HepG2 (cell line): ENCODE measurements at regions not wholly inside any gene's neighbourhood (a gene's known extent, or its start where the extent isn't known, plus 50 kb on each side); places are given as distances from the start of the nearest gene placed in this dataset.

Experiments used
- ATAC-seq: fragments of 200-7000 bp; cut with Tn5 transposase; 3 replicates; pipeline ENCODE4 v1.9.1; 2020; ENCODE audit warnings: mild to moderate bottlenecking, moderate library complexity
- BruUV-seq: library from RNA; stranded (reverse); fragments of 400-500 nt; replicated peaks from 2 replicates; lab custom pipeline; 2021; lab: Mats Ljungman, UMichigan
- CTCF ChIA-PET: fragments of 300-600 bp; formaldehyde crosslinking; extraction: SDS; loops from one replicate; lab custom pipeline; 2021; ENCODE audit warnings: low total read pairs, inconsistent platforms, low intra/inter-chr PET ratio; lab: Yijun Ruan, JAX
- POLR2A ChIA-PET: fragments of 350-600 bp; sonication (Branson Sonifier 250); formaldehyde crosslinking; loops from one replicate; lab custom pipeline; 2020; ENCODE audit warnings: antibody characterized with exemption, inconsistent platforms; lab: Yijun Ruan, JAX
- DNase-seq: peaks from one replicate; pipeline ENCODE4 v3.0.0-alpha.2; 2015; ENCODE audit warnings: low spot score
- FAIRE-seq: peaks from 3 replicates; lab custom pipeline; 2011; peaks lifted over from hg19 to GRCh38; lab: Jason Lieb, UNC
- H2AFZ ChIP-seq: one replicate; pipeline ENCODE4 v1.6.1; 2011; ENCODE audit warnings: low read length, inconsistent platforms
- H3K27ac ChIP-seq: fragments of 300-600 bp; 3 replicates; pipeline ENCODE4 v1.8.0; 2011; ENCODE audit warnings: mixed run types, mild to moderate bottlenecking, mixed read lengths, low read length, inconsistent platforms; ENCODE audit not compliant: insufficient read depth; ENCODE audit errors: extremely low read length
- H3K27me3 ChIP-seq, 2 experiments: fragments of 200-600 bp in 1 of 2; 2 replicates in 1 of 2; 3 replicates in 1 of 2; pipeline versions ENCODE4 v1.6.0 to v1.8.0; 2011; ENCODE audit warnings: low read length in 2 of 2, mild to moderate bottlenecking in 2 of 2, moderate library complexity in 2 of 2, inconsistent platforms in 1 of 2; ENCODE audit not compliant: insufficient read depth in 2 of 2, control insufficient read depth in 1 of 2
- H3K36me3 ChIP-seq, 2 experiments: fragments of 200-600 bp in 1 of 2; replicated peaks in 1 of 2; 2 replicates in 1 of 2; 3 replicates in 1 of 2; pipeline versions ENCODE4 v1.5.1 to v1.8.0; 2011; ENCODE audit warnings: low read length in 2 of 2, inconsistent platforms in 1 of 2; ENCODE audit not compliant: insufficient read depth in 2 of 2, control insufficient read depth in 1 of 2
- H3K4me1 ChIP-seq: 2 replicates; pipeline ENCODE4 v1.5.1; 2012; ENCODE audit warnings: low read length, inconsistent platforms; ENCODE audit not compliant: insufficient read depth
- H3K4me2 ChIP-seq: 2 replicates; pipeline ENCODE4 v1.6.0; 2011; ENCODE audit warnings: low read depth, low read length, inconsistent platforms
- H3K4me3 ChIP-seq, 3 experiments: fragments of 200-600 bp in 1 of 3; sonication (generic), shearing (Covaris generic) in 1 of 3; replicated peaks in 1 of 3; 2 replicates each; pipeline ENCODE4 v1.5.1; 2011 to 2016; ENCODE audit warnings: low read length in 3 of 3, inconsistent platforms in 2 of 3, low read depth in 2 of 3, mild to moderate bottlenecking in 2 of 3, control low read depth in 1 of 3, mixed read lengths in 1 of 3; ENCODE audit not compliant: insufficient read depth in 1 of 3
- H3K79me2 ChIP-seq: one replicate; pipeline ENCODE4 v1.6.1; 2011; ENCODE audit warnings: low read length, inconsistent platforms; ENCODE audit not compliant: insufficient read depth
- H3K9ac ChIP-seq: 2 replicates; pipeline ENCODE4 v1.6.0; 2011; ENCODE audit warnings: mild to moderate bottlenecking, low read depth, low read length, inconsistent platforms; ENCODE audit not compliant: insufficient read depth
- H3K9me3 ChIP-seq: 2 replicates; pipeline ENCODE4 v1.5.1; 2012; ENCODE audit warnings: mild to moderate bottlenecking, low read length
- H4K20me1 ChIP-seq: 2 replicates; pipeline ENCODE4 v1.6.0; 2011; ENCODE audit warnings: inconsistent platforms, mild to moderate bottlenecking, low read length, moderate library complexity; ENCODE audit not compliant: insufficient read depth
- HMGXB3 ChIP-seq: sonication (generic); formaldehyde crosslinking; IDR thresholded peaks from 2 replicates; pipeline ENCODE4 v1.4.0; 2020; ENCODE audit warnings: missing genetic modification reagents, borderline replicate concordance
- MED13 ChIP-seq: sonication (generic); formaldehyde crosslinking; IDR thresholded peaks from 2 replicates; pipeline ENCODE4 v1.5.0; 2020; ENCODE audit warnings: missing genetic modification reagents
- PBX3 ChIP-seq: sonication (generic); formaldehyde crosslinking; IDR thresholded peaks from 2 replicates; pipeline ENCODE4 v1.8.1; 2023; ENCODE audit warnings: missing genetic modification reagents, inconsistent platforms, borderline replicate concordance
- SMC3 ChIP-seq: IDR thresholded peaks from 2 replicates; pipeline ENCODE4 v1.6.1; 2011; ENCODE audit warnings: low read length, improper control_type of control experiment
- THAP11 ChIP-seq: IDR thresholded peaks from 2 replicates; pipeline ENCODE4 v1.6.1; 2016; ENCODE audit warnings: missing biosample characterization, missing genetic modification reagents
- U2AF2 ChIP-seq: fragments of 200-400 bp; formaldehyde crosslinking; IDR thresholded peaks from 2 replicates; pipeline ENCODE4 v1.6.1; 2017; ENCODE audit warnings: low read depth, mild to moderate bottlenecking, low read length
- UBTF ChIP-seq: sonication (generic); formaldehyde crosslinking; IDR thresholded peaks from 2 replicates; pipeline ENCODE4 v1.4.0; 2020; ENCODE audit warnings: mild to moderate bottlenecking, missing genetic modification reagents
- ZBTB3 ChIP-seq: sonication (generic); formaldehyde crosslinking; IDR thresholded peaks from 2 replicates; pipeline ENCODE4 v1.4.0; 2020; ENCODE audit warnings: low read depth, mild to moderate bottlenecking, moderate library complexity, missing genetic modification reagents, borderline replicate concordance
- ZNF235 ChIP-seq: sonication (generic); formaldehyde crosslinking; IDR thresholded peaks from 2 replicates; pipeline ENCODE4 v1.8.1; 2023; ENCODE audit warnings: mild to moderate bottlenecking, missing genetic modification reagents, borderline replicate concordance
- ZNF781 ChIP-seq: sonication (generic); formaldehyde crosslinking; IDR thresholded peaks from 2 replicates; pipeline ENCODE4 v1.5.1; 2020; ENCODE audit warnings: borderline replicate concordance, mild to moderate bottlenecking, missing genetic modification reagents; ENCODE audit errors: not compliant biosample characterization
- ZNF850 ChIP-seq: sonication (generic); formaldehyde crosslinking; conservative IDR thresholded peaks from 2 replicates; pipeline ENCODE4 v1.9.0; 2021; ENCODE audit warnings: mild to moderate bottlenecking, missing genetic modification reagents
- WGBS: methylation state at CpG from one replicate; pipeline ENCODE4 v1.1.6; 2017; ENCODE audit warnings: low lambda C conversion rate; 5-methylcytosine and 5-hydroxymethylcytosine counted together
- in situ Hi-C: cut with HindIII; loops from 2 replicates; pipeline ENCODE4 v1.10.0; 2017; ENCODE audit warnings: low pct_unique_long_range_greater_than_20kb; ENCODE audit not compliant: extremely low pct_ligation_motif_present
- intact Hi-C: fragments of 100-400 bp; cut with micrococcal nuclease; formaldehyde crosslinking; loops from one replicate; pipeline ENCODE4 v1.10.0; 2022; ENCODE audit not compliant: unreplicated experiment

- H2AFZ ChIP-seq, result no peak overlapping the region
- TF ChIP-seq U2AF2 (no peak), ZNF850 (CRISPR knock-in tag) (no peak), ZNF781 (CRISPR knock-in tag) (no peak)
- in situ Hi-C loops (no loop called here), intact Hi-C loops (no loop called here)
- 1% methylated on average over 5 of the region's 5 CpGs for WGBS
- no peak for ATAC-seq
- no TSS peak for BruUV-seq
- H3K79me2 ChIP-seq, result no peaks in the 10 kb centered on the region
- FAIRE-seq, result no peak
- H3K4me3 ChIP-seq, result no peak overlapping the region
- no peak for DNase-seq
- ChIA-PET CTCF (no interaction called here), POLR2A (no interaction called here)
- H3K27ac ChIP-seq, result no peak overlapping the region
- no peaks in the 10 kb centered on the region for H3K27me3 ChIP-seq
- H3K4me1 ChIP-seq, result no peaks in the 10 kb centered on the region
- H3K9ac ChIP-seq, result no peak overlapping the region
- H3K36me3 ChIP-seq, result no peaks in the 10 kb centered on the region
- H4K20me1 ChIP-seq, result no peaks in the 10 kb centered on the region
- H3K4me2 ChIP-seq, result no peak overlapping the region
- 0 out of 2 replicates have a peak, but pooled peaks cover 3% of the 10 kb centered on the region for H3K9me3 ChIP-seq
Observed at GRCh38 chr2:35447215-35447614, 908.4 kb upstream of the CRIM1 start.

- intact Hi-C loops (no loop called here), in situ Hi-C loops (no loop called here)
- Histone ChIP-seq H3K4me3 (no peak overlapping the region), H4K20me1 (no peaks in the 10 kb centered on the region), H3K4me1 (no peaks in the 10 kb centered on the region), H3K9ac (no peak overlapping the region), H3K79me2 (no peaks in the 10 kb centered on the region), H3K27ac (no peak overlapping the region), H2AFZ (no peak overlapping the region), H3K27me3 (no peaks in the 10 kb centered on the region), H3K4me2 (no peak overlapping the region), H3K36me3 (no peaks in the 10 kb centered on the region), H3K9me3 (0 out of 2 replicates have a peak, but pooled peaks cover 3% of the 10 kb centered on the region)
- POLR2A ChIA-PET, result no interaction called here
- FAIRE-seq, result no peak
- DNase-seq, result no peak
- CTCF ChIA-PET, result no interaction called here
- ATAC-seq, result no peak
- no TSS peak for BruUV-seq
- TF ChIP-seq THAP11 (CRISPR knock-in tag), result no peak
- no peak for TF ChIP-seq MED13 (CRISPR knock-in tag)
- TF ChIP-seq SMC3, result no peak
- TF ChIP-seq HMGXB3 (CRISPR knock-in tag), result no peak
- no peak for TF ChIP-seq ZBTB3 (CRISPR knock-in tag)
- no peak for TF ChIP-seq PBX3
- TF ChIP-seq UBTF (CRISPR knock-in tag), result no peak
- no peak for TF ChIP-seq ZNF235 (CRISPR knock-in tag)
Observed at GRCh38 chr2:35443087-35443486, 912.5 kb upstream of the CRIM1 start.
